Neural cell (in vitro differentiated cells): ENCODE measurements at regions not wholly inside any gene's neighbourhood (a gene's known extent, or its start where the extent isn't known, plus 50 kb on each side); places are given as distances from the start of the nearest gene placed in this dataset.

ENCODE experiments used
- H2AFZ ChIP-seq: fragments of 200-600, 300-800 bp; sonication (generic), shearing (Covaris generic); 2 replicates; pipeline ENCODE4 v1.6.0; 2014; ENCODE audit warnings: low read depth, mild to moderate bottlenecking, antibody characterized with exemption, low read length, moderate library complexity
- H3F3A ChIP-seq: fragments of 200-600 bp; shearing (Covaris generic); 2 replicates; pipeline ENCODE4 v1.6.1; 2016; ENCODE audit warnings: mild to moderate bottlenecking, moderate library complexity, mixed read lengths, antibody characterized with exemption, low read length; ENCODE audit not compliant: insufficient read depth, poor library complexity, severe bottlenecking
- H3K27ac ChIP-seq: fragments of 200-600, 300-800 bp; sonication (generic), shearing (Covaris generic); 2 replicates; pipeline ENCODE4 v1.5.1; 2014; ENCODE audit warnings: mild to moderate bottlenecking, low read length, moderate library complexity
- H3K27me3 ChIP-seq: fragments of 300-800, 200-600 bp; sonication (generic), shearing (Covaris generic); 2 replicates; pipeline ENCODE4 v1.6.0; 2014; ENCODE audit warnings: mild to moderate bottlenecking, low read depth, low read length, moderate library complexity; ENCODE audit not compliant: insufficient read depth
- H3K36me3 ChIP-seq: fragments of 300-800, 200-600 bp; sonication (generic), shearing (Covaris generic); 2 replicates; pipeline ENCODE4 v1.5.1; 2014; ENCODE audit warnings: mild to moderate bottlenecking, antibody characterized with exemption, low read length, moderate library complexity; ENCODE audit not compliant: insufficient read depth
- H3K4me2 ChIP-seq: fragments of 300-800, 200-600 bp; sonication (generic), shearing (Covaris generic); 2 replicates; pipeline ENCODE4 v1.6.0; 2014; ENCODE audit warnings: mild to moderate bottlenecking, low read length
- H3K4me3 ChIP-seq: fragments of 300-800, 200-600 bp; sonication (generic), shearing (Covaris generic); 2 replicates; pipeline ENCODE4 v1.5.1; 2014; ENCODE audit warnings: mild to moderate bottlenecking, low read length, moderate library complexity
- H3K79me2 ChIP-seq: fragments of 200-600 bp; shearing (Covaris generic); replicated peaks from 2 replicates; pipeline ENCODE4 v1.6.0; 2014; ENCODE audit warnings: mild to moderate bottlenecking, low read length, moderate library complexity; ENCODE audit not compliant: insufficient read depth
- H3K9ac ChIP-seq: fragments of 300-800, 200-600 bp; sonication (generic), shearing (Covaris generic); 2 replicates; pipeline ENCODE4 v1.6.1; 2016; ENCODE audit warnings: mild to moderate bottlenecking, low read length, mixed read lengths
- H3K9me2 ChIP-seq: fragments of 200-600 bp; shearing (Covaris generic); 2 replicates; pipeline ENCODE4 v1.6.1; 2016; ENCODE audit warnings: mild to moderate bottlenecking, low read length, mixed read lengths; ENCODE audit not compliant: insufficient read depth
- H3K9me3 ChIP-seq: fragments of 200-600, 300-800 bp; sonication (generic), shearing (Covaris generic); 2 replicates; pipeline ENCODE4 v1.6.1; 2016; ENCODE audit warnings: mild to moderate bottlenecking, mixed run types, low read length, moderate library complexity, mixed read lengths
- H4K20me1 ChIP-seq: fragments of 200-600 bp; shearing (Covaris generic); 2 replicates; pipeline ENCODE4 v1.6.1; 2016; ENCODE audit warnings: mild to moderate bottlenecking, mixed run types; ENCODE audit not compliant: insufficient read depth
- CTCF ChIP-seq: fragments of 450-650 bp; IDR thresholded peaks from 2 replicates; pipeline ENCODE4 v1.5.1; 2014; ENCODE audit warnings: antibody characterized with exemption, mild to moderate bottlenecking, moderate library complexity; ENCODE audit not compliant: poor library complexity, severe bottlenecking
- EP300 ChIP-seq: fragments of 450-650 bp; conservative IDR thresholded peaks from 2 replicates; pipeline ENCODE4 v1.6.1; 2014; ENCODE audit warnings: antibody characterized with exemption, mild to moderate bottlenecking, moderate library complexity; ENCODE audit not compliant: poor library complexity, severe bottlenecking
- EZH2 ChIP-seq: fragments of 200-600, 300-800 bp; shearing (Covaris generic), sonication (generic); IDR thresholded peaks from 2 replicates; pipeline ENCODE4 v1.6.1; 2014; ENCODE audit warnings: antibody characterized with exemption, low read length, borderline replicate concordance, mild to moderate bottlenecking; ENCODE audit not compliant: insufficient read depth, poor library complexity, severe bottlenecking
- MXI1 ChIP-seq: fragments of 450-650 bp; conservative IDR thresholded peaks from 2 replicates; pipeline ENCODE4 v1.6.1; 2014; ENCODE audit warnings: antibody characterized with exemption, mild to moderate bottlenecking; ENCODE audit not compliant: poor library complexity, severe bottlenecking
- POLR2AphosphoS5 ChIP-seq: IDR thresholded peaks from 2 replicates; pipeline ENCODE4 v1.6.1; 2012
- RAD21 ChIP-seq: fragments of 450-650 bp; conservative IDR thresholded peaks from 2 replicates; pipeline ENCODE4 v1.6.1; 2014; ENCODE audit warnings: antibody characterized with exemption, mild to moderate bottlenecking, moderate library complexity
- SMC3 ChIP-seq: fragments of 450-650 bp; conservative IDR thresholded peaks from 2 replicates; pipeline ENCODE4 v1.6.1; 2014; ENCODE audit warnings: antibody characterized with exemption, mild to moderate bottlenecking, moderate library complexity; ENCODE audit not compliant: poor library complexity
- TAF1 ChIP-seq: IDR thresholded peaks from 2 replicates; pipeline ENCODE4 v1.6.1; 2012; ENCODE audit warnings: low read depth
- TF ChIP-seq, protein P1 (sequence below): IDR thresholded peaks from 2 replicates; pipeline ENCODE4 v1.6.1; 2012; ENCODE audit warnings: borderline replicate concordance

- H3K27ac ChIP-seq = no peak overlapping the region
- TF ChIP-seq TAF1 (no peak), MXI1 (no peak), EZH2 (no peak), EP300 (no peak), RAD21 (no peak), SMC3 (no peak)
- no peak overlapping the region for H3K9ac ChIP-seq
- no peaks in the 10 kb centered on the region for H3F3A ChIP-seq
- no peak overlapping the region for H3K4me3 ChIP-seq
- H3K4me2 ChIP-seq = no peak overlapping the region
- no peaks in the 10 kb centered on the region for H3K36me3 ChIP-seq
- no peaks in the 10 kb centered on the region for H3K79me2 ChIP-seq
- H3K9me3 ChIP-seq = no peaks in the 10 kb centered on the region
- H2AFZ ChIP-seq = no peak overlapping the region
- no peaks in the 10 kb centered on the region for H3K27me3 ChIP-seq
- H4K20me1 ChIP-seq = no peaks in the 10 kb centered on the region
- H3K9me2 ChIP-seq = no peaks in the 10 kb centered on the region
These were observed 609.8 kb downstream of the IRX1 start for GRCh38 chr5:4205398-4205797.

GRCh38 chr5:4206127-4206526 lies 610.5 kb downstream of the IRX1 start:
- no peaks in the 10 kb centered on the region for H3F3A ChIP-seq
- H3K27ac ChIP-seq = no peak overlapping the region
- no peak overlapping the region for H3K4me2 ChIP-seq
- H2AFZ ChIP-seq = no peak overlapping the region
- no peaks in the 10 kb centered on the region for H4K20me1 ChIP-seq
- H3K4me3 ChIP-seq = no peak overlapping the region
- H3K79me2 ChIP-seq = no peaks in the 10 kb centered on the region
- no peaks in the 10 kb centered on the region for H3K36me3 ChIP-seq
- H3K27me3 ChIP-seq = no peaks in the 10 kb centered on the region
- H3K9me3 ChIP-seq = no peaks in the 10 kb centered on the region
- no peak overlapping the region for H3K9ac ChIP-seq
- TF ChIP-seq RAD21 = no peak
- TF ChIP-seq TAF1 = no peak
- no peak for TF ChIP-seq POLR2AphosphoS5
- no peak for TF ChIP-seq SMC3
- no peak for TF ChIP-seq CTCF
- no peak for TF ChIP-seq EP300
- no peak for TF ChIP-seq MXI1
- TF ChIP-seq EZH2 = no peak
- TF ChIP-seq, protein P1, sequence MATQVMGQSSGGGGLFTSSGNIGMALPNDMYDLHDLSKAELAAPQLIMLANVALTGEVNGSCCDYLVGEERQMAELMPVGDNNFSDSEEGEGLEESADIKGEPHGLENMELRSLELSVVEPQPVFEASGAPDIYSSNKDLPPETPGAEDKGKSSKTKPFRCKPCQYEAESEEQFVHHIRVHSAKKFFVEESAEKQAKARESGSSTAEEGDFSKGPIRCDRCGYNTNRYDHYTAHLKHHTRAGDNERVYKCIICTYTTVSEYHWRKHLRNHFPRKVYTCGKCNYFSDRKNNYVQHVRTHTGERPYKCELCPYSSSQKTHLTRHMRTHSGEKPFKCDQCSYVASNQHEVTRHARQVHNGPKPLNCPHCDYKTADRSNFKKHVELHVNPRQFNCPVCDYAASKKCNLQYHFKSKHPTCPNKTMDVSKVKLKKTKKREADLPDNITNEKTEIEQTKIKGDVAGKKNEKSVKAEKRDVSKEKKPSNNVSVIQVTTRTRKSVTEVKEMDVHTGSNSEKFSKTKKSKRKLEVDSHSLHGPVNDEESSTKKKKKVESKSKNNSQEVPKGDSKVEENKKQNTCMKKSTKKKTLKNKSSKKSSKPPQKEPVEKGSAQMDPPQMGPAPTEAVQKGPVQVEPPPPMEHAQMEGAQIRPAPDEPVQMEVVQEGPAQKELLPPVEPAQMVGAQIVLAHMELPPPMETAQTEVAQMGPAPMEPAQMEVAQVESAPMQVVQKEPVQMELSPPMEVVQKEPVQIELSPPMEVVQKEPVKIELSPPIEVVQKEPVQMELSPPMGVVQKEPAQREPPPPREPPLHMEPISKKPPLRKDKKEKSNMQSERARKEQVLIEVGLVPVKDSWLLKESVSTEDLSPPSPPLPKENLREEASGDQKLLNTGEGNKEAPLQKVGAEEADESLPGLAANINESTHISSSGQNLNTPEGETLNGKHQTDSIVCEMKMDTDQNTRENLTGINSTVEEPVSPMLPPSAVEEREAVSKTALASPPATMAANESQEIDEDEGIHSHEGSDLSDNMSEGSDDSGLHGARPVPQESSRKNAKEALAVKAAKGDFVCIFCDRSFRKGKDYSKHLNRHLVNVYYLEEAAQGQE = no peak
- H3K9me2 ChIP-seq = no peaks in the 10 kb centered on the region

DNA sequence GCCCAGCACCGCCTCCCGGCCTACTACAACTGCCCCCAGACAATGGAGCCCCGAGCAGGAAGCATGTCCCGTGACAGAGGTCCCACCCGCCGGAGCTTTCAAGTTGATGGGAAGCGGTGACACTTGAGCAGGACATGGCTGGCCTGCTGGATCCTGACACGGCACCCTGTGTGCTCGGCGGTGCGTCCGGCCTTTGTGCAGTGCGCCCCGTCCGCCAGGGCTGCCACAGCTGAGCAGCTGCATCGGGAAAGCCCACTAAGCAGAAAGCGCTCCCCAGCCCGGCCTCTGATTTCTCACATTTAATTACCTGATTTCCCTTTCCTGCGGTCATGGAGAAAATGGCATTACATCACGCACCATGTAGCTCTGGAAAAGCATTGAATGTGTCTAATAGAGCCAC lies 611.9 kb downstream of the IRX1 start:
- H3K9me3 ChIP-seq = no peaks in the 10 kb centered on the region
- no peaks in the 10 kb centered on the region for H3K27me3 ChIP-seq
- H3F3A ChIP-seq = no peaks in the 10 kb centered on the region
- no peak overlapping the region for H3K27ac ChIP-seq
- no peak for TF ChIP-seq SMC3
- no peak for TF ChIP-seq EZH2
- TF ChIP-seq CTCF = no peak
- no peak for TF ChIP-seq RAD21
- TF ChIP-seq POLR2AphosphoS5 = no peak
- no peak for TF ChIP-seq EP300
- TF ChIP-seq, protein P1 = peak; percentile 30
- TF ChIP-seq TAF1 = no peak
- no peaks in the 10 kb centered on the region for H3K79me2 ChIP-seq
- H3K9me2 ChIP-seq = no peaks in the 10 kb centered on the region
- H3K9ac ChIP-seq = no peak overlapping the region
- no peak overlapping the region for H3K4me3 ChIP-seq
- H2AFZ ChIP-seq = no peak overlapping the region
- H4K20me1 ChIP-seq = no peaks in the 10 kb centered on the region
- no peaks in the 10 kb centered on the region for H3K36me3 ChIP-seq
- no peak overlapping the region for H3K4me2 ChIP-seq
